ENCODE measurements at regions not wholly inside any gene's neighbourhood (a gene's known extent, or its start where the extent isn't known, plus 50 kb on each side); places are given as distances from the start of the nearest gene placed in this dataset.

GRCh38 chr15:29471306-29471705, 201.7 kb upstream of the NSMCE3 start:
- H3K27me3 ChIP-seq: no peaks in the 10 kb centered on the region
- peaks cover 6% of the 10 kb centered on the region for H3K4me1 ChIP-seq
- intact Hi-C loops (cut with DNase I): no loop called here
- H3K4me3 ChIP-seq: no peak overlapping the region
- H3K36me3 ChIP-seq: no peaks in the 10 kb centered on the region
- no peak for DNase-seq (ENCODE audit: extremely low spot score in 2 of 2)
- no peak overlapping the region for H3K27ac ChIP-seq
- no peaks in the 10 kb centered on the region for H3K9me3 ChIP-seq
- TF ChIP-seq POLR2AphosphoS5 (IDR thresholded peaks at IDR 0.05; ENCODE audit: insufficient read depth in 1 of 2, low read depth in 1 of 2) (no peak), CTCF (IDR thresholded peaks at IDR 0.05) (no peak), POLR2A (IDR thresholded peaks at IDR 0.05) (no peak)

- TF ChIP-seq POLR2A (IDR thresholded peaks at IDR 0.05): no peak
- no peak for TF ChIP-seq POLR2AphosphoS5 (IDR thresholded peaks at IDR 0.05; ENCODE audit: insufficient read depth in 1 of 2, low read depth in 1 of 2)
- no peak for TF ChIP-seq CTCF (IDR thresholded peaks at IDR 0.05)
- Histone ChIP-seq H3K9me3 (no peaks in the 10 kb centered on the region), H3K27me3 (no peaks in the 10 kb centered on the region), H3K27ac (no peak overlapping the region), H3K4me1 (peaks cover 6% of the 10 kb centered on the region), H3K4me3 (no peak overlapping the region), H3K36me3 (no peaks in the 10 kb centered on the region)
- DNase-seq (ENCODE audit: extremely low spot score in 2 of 2): no peak
- intact Hi-C loops (cut with DNase I): no loop called here
Observed at GRCh38 chr15:29470794-29471193, 201.2 kb upstream of the NSMCE3 start.

- Histone ChIP-seq H3K36me3 (no peaks in the 10 kb centered on the region), H3K27ac (no peak overlapping the region), H3K9me3 (no peaks in the 10 kb centered on the region), H3K4me1 (peaks cover 6% of the 10 kb centered on the region), H3K27me3 (no peaks in the 10 kb centered on the region), H3K4me3 (no peak overlapping the region)
- intact Hi-C loops (cut with DNase I): no loop called here
- DNase-seq (ENCODE audit: extremely low spot score in 2 of 2): peak in 1 of 2 donors; percentile 72
- peak in 1 of 2 donors; percentile 19 for TF ChIP-seq POLR2AphosphoS5 (IDR thresholded peaks at IDR 0.05; ENCODE audit: insufficient read depth in 1 of 2, low read depth in 1 of 2)
- no peak for TF ChIP-seq POLR2A (IDR thresholded peaks at IDR 0.05)
Observed at GRCh38 chr15:29470311-29470710, 200.7 kb upstream of the NSMCE3 start.

GRCh38 chr15:29468899-29469298, 199.3 kb upstream of the NSMCE3 start:
- H3K27me3 ChIP-seq: no peaks in the 10 kb centered on the region
- no peak for DNase-seq (ENCODE audit: extremely low spot score in 2 of 2)
- intact Hi-C loops (cut with DNase I): no loop called here

GRCh38 chr15:29467091-29467490, 197.5 kb upstream of the NSMCE3 start:
- DNase-seq (ENCODE audit: extremely low spot score in 2 of 2): no peak
- intact Hi-C loops (cut with DNase I): no loop called here
- no peaks in the 10 kb centered on the region for H3K36me3 ChIP-seq
- peaks cover 6% of the 10 kb centered on the region for H3K4me1 ChIP-seq
- TF ChIP-seq CTCF (IDR thresholded peaks at IDR 0.05) (no peak), POLR2AphosphoS5 (IDR thresholded peaks at IDR 0.05; ENCODE audit: insufficient read depth in 1 of 2, low read depth in 1 of 2) (no peak), POLR2A (IDR thresholded peaks at IDR 0.05) (no peak)
- H3K4me3 ChIP-seq: no peak overlapping the region
- H3K27me3 ChIP-seq: no peaks in the 10 kb centered on the region
- H3K27ac ChIP-seq: no peak overlapping the region
- no peaks in the 10 kb centered on the region for H3K9me3 ChIP-seq

More at GRCh38 chr15:29468899-29469298, 199.3 kb upstream of the NSMCE3 start:
- H3K36me3 ChIP-seq: no peaks in the 10 kb centered on the region
- no peak for TF ChIP-seq POLR2A (IDR thresholded peaks at IDR 0.05)
- TF ChIP-seq CTCF (IDR thresholded peaks at IDR 0.05): no peak
- TF ChIP-seq POLR2AphosphoS5 (IDR thresholded peaks at IDR 0.05; ENCODE audit: insufficient read depth in 1 of 2, low read depth in 1 of 2): no peak
- peaks cover 6% of the 10 kb centered on the region for H3K4me1 ChIP-seq
- H3K9me3 ChIP-seq: no peaks in the 10 kb centered on the region
- H3K27ac ChIP-seq: no peak overlapping the region
- no peak overlapping the region for H3K4me3 ChIP-seq

All from vagina (tissue), 2 donors.